ENCODE measurements at regions not wholly inside any gene's neighbourhood (a gene's known extent, or its start where the extent isn't known, plus 50 kb on each side); places are given as distances from the start of the nearest gene placed in this dataset.

- no peak for DNase-seq (ENCODE audit: low read depth, low spot score)
These were observed 105.1 kb upstream of the MVB12B start for GRCh38 chr9:126221480-126221879.

- DNase-seq (ENCODE audit: low read depth, low spot score), result no peak
These were observed 104.2 kb upstream of the MVB12B start for GRCh38 chr9:126222363-126222834.

- no peak for DNase-seq (ENCODE audit: low read depth, low spot score)
These were observed 103.7 kb upstream of the MVB12B start for GRCh38 chr9:126222835-126223431.

GRCh38 chr9:126223798-126224531 is 102.7 kb upstream of the MVB12B start:
- no peak for DNase-seq (ENCODE audit: low read depth, low spot score)

GRCh38 chr9:126225611-126226609 is 100.7 kb upstream of the MVB12B start:
- DNase-seq (ENCODE audit: low read depth, low spot score), result no peak

- no peak for DNase-seq (ENCODE audit: low read depth, low spot score)
These were observed 99.4 kb upstream of the MVB12B start for GRCh38 chr9:126226991-126227936.

- DNase-seq (ENCODE audit: low read depth, low spot score), result no peak
These were observed 98.4 kb upstream of the MVB12B start for GRCh38 chr9:126228111-126228780.

GRCh38 chr9:126228781-126229444 is 97.7 kb upstream of the MVB12B start:
- peak; percentile 89 for DNase-seq (ENCODE audit: low read depth, low spot score)

GRCh38 chr9:126229501-126229900 is 97.1 kb upstream of the MVB12B start:
- no peak for DNase-seq (ENCODE audit: low read depth, low spot score)

- DNase-seq (ENCODE audit: low read depth, low spot score), result no peak
These were observed 95.9 kb upstream of the MVB12B start for GRCh38 chr9:126230692-126231091.

GRCh38 chr9:126232461-126232860 is 94.2 kb upstream of the MVB12B start:
- no peak for DNase-seq (ENCODE audit: low read depth, low spot score)

GRCh38 chr9:126233175-126233574 is 93.5 kb upstream of the MVB12B start:
- DNase-seq (ENCODE audit: low read depth, low spot score), result no peak

GRCh38 chr9:126233913-126234525 is 92.6 kb upstream of the MVB12B start:
- DNase-seq (ENCODE audit: low read depth, low spot score), result no peak

- DNase-seq (ENCODE audit: low read depth, low spot score), result no peak
These were observed 91.8 kb upstream of the MVB12B start for GRCh38 chr9:126234681-126235335.

GRCh38 chr9:126235336-126236243 is 91.0 kb upstream of the MVB12B start:
- DNase-seq (ENCODE audit: low read depth, low spot score), result no peak

- no peak for DNase-seq (ENCODE audit: low read depth, low spot score)
These were observed 90.4 kb upstream of the MVB12B start for GRCh38 chr9:126236273-126236672.

- DNase-seq (ENCODE audit: low read depth, low spot score), result no peak
These were observed 88.2 kb upstream of the MVB12B start for GRCh38 chr9:126238415-126238814.

GRCh38 chr9:126239515-126239914 is 87.1 kb upstream of the MVB12B start:
- no peak for DNase-seq (ENCODE audit: low read depth, low spot score)
